ENCODE measurements at regions not wholly inside any gene's neighbourhood (a gene's known extent, or its start where the extent isn't known, plus 50 kb on each side); places are given as distances from the start of the nearest gene placed in this dataset.

- DNase-seq = no peak
Measured at GRCh38 chr21:25329227-25329825, 278.0 kb downstream of the MRPL39 start.

- DNase-seq = no peak
Measured at GRCh38 chr21:25328736-25329135, 278.5 kb downstream of the MRPL39 start.

GRCh38 chr21:25326181-25326580, 281.1 kb downstream of the MRPL39 start:
- DNase-seq = no peak

- DNase-seq = no peak
Measured at GRCh38 chr21:25324666-25325065, 282.6 kb downstream of the MRPL39 start.

- DNase-seq = no peak
Measured at GRCh38 chr21:25323356-25323949, 283.8 kb downstream of the MRPL39 start.

- no peak for DNase-seq
Measured at GRCh38 chr21:25314247-25314646, 293.0 kb downstream of the MRPL39 start.

- no peak for DNase-seq
Measured at GRCh38 chr21:25313829-25314228, 293.5 kb downstream of the MRPL39 start.

GRCh38 chr21:25307489-25307888, 299.8 kb downstream of the MRPL39 start:
- no peak for DNase-seq

- no peak for DNase-seq
Measured at GRCh38 chr21:25304611-25305010, 302.7 kb downstream of the MRPL39 start.

GRCh38 chr21:25300632-25301031, 306.6 kb downstream of the MRPL39 start:
- no peak for DNase-seq

- no peak for DNase-seq
Measured at GRCh38 chr21:25298512-25299491, 308.5 kb downstream of the MRPL39 start.

GRCh38 chr21:25297117-25297516, 310.2 kb downstream of the MRPL39 start:
- DNase-seq = no peak

GRCh38 chr21:25296252-25296651, 311.0 kb downstream of the MRPL39 start:
- DNase-seq = no peak

GRCh38 chr21:25292396-25292795, 314.9 kb downstream of the MRPL39 start:
- DNase-seq = no peak

- peak; percentile 26 for DNase-seq
Measured at GRCh38 chr21:25283720-25284119, 323.6 kb downstream of the MRPL39 start.

- no peak for DNase-seq
Measured at GRCh38 chr21:25281134-25281533, 326.1 kb downstream of the MRPL39 start.

GRCh38 chr21:25280061-25280460, 327.2 kb downstream of the MRPL39 start:
- DNase-seq = no peak

- DNase-seq = no peak
Measured at GRCh38 chr21:25273959-25274358, 333.3 kb downstream of the MRPL39 start.

GRCh38 chr21:25254491-25255174, 352.6 kb downstream of the MRPL39 start:
- no peak for DNase-seq

- DNase-seq = no peak
Measured at GRCh38 chr21:25246546-25246945, 360.7 kb downstream of the MRPL39 start.

GRCh38 chr21:25244735-25245134, 362.5 kb downstream of the MRPL39 start:
- no peak for DNase-seq

GRCh38 chr21:25243808-25244207, 363.5 kb downstream of the MRPL39 start:
- no peak for DNase-seq

GRCh38 chr21:25240974-25241373, 366.3 kb downstream of the MRPL39 start:
- no peak for DNase-seq

Measured in left kidney (tissue), 1 donor.